Embryonic facial prominence (tissue), 1 donor: ENCODE measurements at regions not wholly inside any gene's neighbourhood (a gene's known extent, or its start where the extent isn't known, plus 50 kb on each side); places are given as distances from the start of the nearest gene placed in this dataset.
"Not testable (repeated sequence)": the region's sequence is repeated elsewhere in the genome, so short reads cannot be mapped to it uniquely, and the experiment has no call there.

ENCODE experiments used
- DNase-seq: peaks from one replicate; pipeline ENCODE4 v3.0.0-alpha.2; 2016; ENCODE audit errors: extremely low spot score

DNA sequence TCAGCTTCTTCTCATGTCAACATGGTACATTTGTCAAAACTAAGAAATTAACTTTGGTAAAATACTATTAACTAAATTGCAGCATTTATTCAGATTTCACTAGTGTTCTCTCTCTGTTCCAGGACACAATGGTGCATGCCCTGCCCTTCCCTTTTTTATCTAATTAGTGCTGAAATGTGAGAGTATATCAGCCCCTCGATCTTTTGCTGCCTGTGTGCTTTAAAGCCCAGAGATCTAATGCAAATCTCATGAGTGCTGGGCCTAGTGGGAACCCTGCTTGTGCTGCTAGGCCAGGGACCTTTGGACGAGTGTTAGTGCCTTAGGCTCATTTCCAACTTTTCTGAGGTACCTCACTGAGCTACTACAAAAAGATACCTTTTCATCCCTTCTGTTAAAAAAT is 221.1 kb upstream of the EDNRB start:
- DNase-seq, result no peak

DNA sequence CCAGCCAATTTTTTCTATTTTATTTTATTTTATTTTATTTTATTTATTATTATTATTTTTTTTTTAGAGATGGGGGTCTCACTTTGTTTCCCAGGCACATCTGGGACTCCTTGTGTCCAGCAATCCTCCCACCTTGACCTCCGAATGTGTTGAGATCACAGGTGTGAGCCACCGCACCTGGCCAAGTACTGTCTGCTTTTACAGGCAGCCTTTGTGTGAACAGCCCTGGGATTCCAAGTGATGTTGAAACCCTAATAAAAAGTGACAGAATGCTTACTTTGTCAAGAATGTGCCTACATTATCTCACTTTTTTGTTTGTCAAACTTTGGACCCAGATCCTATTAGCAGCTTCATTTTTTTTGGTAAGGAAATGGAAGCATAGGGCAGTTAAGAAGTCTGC is 220.1 kb upstream of the EDNRB start:
- no peak for DNase-seq

DNA sequence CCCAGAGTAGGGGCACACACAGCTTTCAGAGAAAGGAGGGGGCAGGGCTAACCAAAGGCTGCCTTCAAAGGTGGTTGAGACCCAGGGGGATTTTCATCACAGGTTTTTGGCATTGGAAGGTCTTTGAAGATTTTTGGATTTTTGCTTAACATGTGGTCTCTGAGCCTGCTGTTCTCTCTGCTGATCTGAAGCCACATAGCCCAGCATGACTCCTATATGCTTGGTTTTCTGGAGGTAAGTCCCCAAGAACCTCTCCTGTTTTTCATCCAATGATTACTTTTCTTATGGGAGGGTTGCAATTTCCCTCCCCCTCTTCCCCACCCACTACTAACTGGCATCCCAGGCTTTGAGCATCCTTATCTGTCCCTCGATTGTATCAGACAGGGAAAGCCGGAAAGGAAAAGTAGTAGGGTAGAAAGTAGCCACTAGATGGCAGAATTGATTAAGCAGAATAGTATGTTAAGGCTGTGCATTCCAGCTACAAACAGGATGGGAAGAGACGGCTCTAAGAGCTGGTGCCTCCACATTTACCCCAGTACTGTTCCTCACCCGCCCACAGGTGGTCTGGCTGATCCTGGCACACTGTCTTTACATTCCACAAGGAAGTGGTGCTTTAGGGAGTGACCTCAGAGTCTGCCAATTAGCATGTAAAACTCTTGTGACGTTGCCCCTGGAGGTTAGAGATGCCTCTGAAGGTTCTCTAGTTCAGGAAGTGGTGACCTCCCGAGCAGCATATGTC is 218.9 kb upstream of the EDNRB start:
- DNase-seq, result peak; percentile 75

DNA sequence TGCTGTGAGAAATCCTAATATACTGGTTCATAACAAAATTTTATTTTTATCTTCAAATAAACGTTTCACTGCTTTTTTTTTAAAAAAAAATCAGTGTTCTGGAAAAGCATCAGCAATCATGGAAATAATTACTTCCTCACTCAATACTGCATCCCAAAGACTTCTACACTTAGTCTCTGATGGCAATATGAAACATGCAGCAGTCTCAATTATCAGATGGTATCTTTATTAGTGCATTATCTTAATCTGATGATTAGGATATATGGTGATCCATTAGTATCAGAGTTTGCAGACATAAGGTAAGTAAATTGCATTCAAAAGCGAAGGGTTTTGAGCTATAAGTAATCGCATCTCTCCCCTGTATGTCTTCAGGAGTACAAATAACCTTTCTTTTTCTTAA is 218.3 kb upstream of the EDNRB start:
- DNase-seq, result no peak

DNA sequence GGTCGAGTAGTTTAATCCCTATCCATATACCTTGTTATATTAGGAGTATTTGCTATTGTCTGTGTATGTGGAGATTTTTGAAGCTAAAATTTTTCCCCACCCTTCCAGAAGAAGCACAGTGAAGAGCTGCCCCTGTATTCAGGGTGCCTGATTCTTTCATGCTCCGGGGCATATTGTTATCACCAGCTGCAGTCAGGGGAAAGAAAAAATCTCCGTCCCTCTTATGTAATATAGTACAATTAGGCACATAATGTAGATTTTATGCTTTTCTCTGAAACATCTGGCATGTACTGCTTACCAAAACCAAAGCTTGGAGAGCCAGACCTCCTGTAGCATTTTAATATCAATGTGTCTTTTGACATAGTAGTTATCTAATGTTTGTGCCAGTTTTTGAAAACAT is 214.9 kb upstream of the EDNRB start:
- no peak for DNase-seq

DNA sequence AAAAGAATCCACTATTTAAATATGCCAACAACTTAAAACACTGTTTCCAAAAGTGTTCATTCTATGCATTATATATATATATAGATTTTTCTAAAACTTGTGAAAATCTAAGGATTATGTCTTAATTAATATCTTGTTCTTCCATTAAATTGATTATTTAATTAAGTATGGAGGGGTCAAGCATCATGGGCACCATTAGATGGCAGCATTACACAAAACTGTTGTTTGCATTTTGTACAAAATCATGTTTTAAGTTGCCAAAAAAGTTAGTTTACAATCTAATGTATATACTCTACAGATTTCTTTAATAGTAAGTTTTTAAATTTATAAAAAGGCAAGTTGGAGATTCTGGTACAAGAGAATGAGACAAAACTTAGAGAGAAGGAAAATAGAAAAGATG is 213.2 kb upstream of the EDNRB start:
- DNase-seq, result no peak

DNA sequence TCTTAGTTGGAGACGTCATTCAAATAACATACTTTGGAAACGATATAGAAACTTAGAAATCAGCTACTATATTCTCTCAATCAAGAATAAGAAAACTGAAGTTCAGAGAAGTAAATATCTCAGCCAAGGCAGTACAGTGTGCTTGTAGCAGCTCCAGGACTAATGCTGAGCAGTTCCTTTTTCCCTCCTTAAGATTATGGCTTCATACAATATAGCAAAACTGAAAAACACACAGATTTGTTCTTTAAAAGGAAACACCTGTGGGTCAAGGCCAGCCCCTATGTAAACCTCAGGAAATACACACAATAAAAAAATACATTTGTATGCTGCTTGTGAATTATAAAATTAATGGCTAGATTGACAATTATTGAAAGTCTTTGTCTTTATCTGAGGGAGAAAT is 212.7 kb upstream of the EDNRB start:
- DNase-seq, result no peak

DNA sequence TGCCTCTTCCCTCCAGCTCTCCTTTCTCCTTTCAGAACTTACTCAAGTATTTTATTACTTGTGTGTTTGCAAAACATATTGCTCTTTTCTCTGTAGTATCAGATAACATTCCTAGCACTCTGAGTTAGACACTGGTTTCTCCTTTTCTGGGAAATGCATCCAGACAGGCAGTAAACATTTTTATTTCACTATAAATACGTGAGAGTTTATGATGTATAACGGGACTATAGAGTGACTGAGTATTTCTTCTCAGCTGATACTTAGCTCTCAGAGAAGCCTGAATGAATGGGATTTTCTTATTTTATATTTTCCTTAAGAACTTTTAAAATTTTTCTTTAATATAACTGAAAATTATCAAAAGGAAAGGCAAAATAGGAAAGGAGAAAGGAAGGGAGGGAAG is 211.2 kb upstream of the EDNRB start:
- no peak for DNase-seq

DNA sequence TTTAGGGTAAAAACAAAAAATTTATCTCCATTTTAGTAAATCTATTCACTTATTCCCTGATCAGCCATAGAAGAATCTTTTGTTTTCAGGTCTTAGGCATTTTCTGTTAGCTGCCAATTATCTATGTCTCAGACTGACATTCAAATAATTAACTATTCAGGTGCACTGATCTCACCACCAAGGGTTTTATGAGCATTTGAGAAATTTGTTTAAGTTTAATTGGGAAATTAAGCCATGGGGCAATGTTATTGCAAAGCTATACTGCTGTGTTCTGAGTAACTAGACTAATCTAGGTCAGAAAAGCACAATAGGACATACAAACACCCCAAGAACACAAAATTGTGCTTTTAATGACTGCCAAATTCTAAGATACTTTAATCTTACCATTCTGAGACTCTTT is 210.7 kb upstream of the EDNRB start:
- no peak for DNase-seq

DNA sequence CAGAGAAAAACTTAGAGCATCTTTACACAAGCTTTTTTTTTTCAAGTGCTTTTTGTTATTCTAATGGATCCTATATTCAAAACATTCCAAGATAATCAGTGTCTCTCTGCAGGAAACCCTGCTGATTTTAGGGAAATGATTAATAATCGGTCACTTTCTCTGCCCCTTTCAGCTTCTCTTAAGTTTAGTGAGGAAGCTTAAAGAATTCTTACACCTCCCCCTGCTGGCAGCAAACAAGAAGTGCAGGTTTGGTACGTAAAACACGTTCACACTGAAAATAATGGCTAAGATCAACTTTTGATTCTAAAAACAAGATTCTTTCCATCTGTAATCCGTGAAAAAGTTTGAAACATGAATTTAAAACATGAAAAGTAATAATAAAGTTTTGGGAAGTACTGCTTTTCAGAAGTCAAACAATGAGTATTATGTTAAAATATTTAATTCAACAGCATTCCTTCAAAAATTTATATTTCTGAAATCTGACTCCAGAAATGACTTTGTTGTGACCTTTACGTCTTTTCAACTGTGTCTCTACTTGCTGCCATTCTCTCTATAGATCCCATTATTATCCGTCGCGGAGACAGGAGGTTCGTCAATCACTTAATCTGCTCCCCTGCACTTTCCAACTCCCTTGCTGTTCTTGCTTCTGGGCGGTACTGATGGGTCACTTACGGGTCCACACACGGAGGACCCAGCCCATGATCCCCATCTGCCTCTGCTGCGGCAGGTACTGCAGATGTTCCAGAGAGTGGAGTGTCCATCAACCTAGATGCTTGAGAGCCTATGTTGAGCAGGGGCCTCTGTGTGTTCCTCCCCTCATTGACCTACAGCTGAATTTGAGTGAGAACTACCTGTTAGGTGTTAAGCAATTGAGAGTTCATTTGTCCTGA is 203.1 kb upstream of the EDNRB start:
- DNase-seq, result peak; percentile 14

DNA sequence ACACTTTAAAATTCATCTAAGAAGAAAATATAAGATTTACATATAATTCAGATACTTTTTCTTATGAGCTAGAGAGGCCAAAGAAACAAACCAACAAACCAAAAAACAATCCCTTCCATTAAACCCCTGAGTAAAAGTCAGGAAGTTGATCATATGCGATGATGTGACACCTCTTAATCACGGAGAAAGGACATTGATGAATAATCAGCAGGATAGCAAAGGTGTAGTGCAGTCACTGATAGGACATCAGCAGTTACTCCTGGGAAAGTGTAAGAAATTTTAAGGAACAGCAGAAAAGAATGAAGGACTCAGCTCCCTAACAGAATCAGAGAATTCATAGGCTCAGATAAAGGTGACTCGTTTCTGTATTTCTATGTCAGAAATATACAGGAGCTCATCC is 202.4 kb upstream of the EDNRB start:
- DNase-seq, result no peak

DNA sequence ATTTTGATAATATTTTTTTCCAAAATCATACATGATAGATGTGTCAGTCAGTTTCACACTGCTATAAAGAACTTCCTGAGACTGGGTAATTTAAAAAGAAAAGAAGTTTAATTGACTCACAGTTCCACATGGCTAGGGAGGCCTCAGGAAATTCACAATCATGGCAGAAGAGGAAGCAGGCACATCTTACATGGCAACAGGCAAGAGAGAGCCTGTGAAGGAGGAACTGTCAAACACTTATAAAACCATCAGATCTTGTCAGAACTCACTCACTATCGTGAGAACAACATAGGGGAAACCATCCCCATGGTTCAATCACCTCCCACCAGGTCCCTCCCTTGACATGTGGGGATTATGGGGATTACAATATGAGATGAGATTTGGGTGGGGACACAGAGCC is 201.5 kb upstream of the EDNRB start:
- DNase-seq, result not testable (repeated sequence)

DNA sequence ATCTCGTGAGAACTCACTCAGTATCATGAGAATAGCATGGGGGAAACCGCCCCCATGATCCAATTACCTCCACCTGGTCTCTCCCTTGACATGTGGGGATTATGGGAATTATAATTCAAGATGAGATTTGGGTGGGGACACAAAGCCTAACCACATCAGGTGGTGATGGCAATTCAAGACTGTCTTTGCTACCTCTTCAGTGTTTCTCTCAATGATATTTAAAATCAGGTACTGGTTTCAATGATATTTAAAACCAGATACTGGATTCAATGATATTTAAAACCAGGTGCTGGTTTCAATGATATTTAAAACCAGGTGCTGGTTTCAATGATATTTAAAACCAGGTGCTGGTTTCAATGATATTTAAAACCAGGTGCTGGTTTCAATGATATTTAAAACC is 198.4 kb upstream of the EDNRB start:
- DNase-seq, result not testable (repeated sequence)

DNA sequence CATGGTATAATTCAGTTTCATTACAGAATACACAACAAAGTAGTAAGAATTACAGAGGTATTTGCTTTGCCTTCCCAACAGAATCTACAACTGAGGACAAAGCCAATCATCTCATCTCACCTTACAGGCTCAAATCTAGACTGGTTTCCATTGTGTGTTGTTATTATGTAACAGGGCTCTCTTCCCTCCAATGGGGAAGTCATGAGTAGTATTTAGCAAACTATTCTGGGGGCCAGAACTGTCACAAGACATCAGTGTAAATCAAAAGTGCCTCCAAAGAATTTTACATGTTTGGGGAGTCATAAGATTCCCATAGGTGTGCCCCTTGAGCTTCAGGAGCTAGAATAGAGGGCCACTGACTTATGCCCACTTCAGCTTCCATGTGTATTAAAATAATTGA is 187.0 kb upstream of the EDNRB start:
- no peak for DNase-seq

DNA sequence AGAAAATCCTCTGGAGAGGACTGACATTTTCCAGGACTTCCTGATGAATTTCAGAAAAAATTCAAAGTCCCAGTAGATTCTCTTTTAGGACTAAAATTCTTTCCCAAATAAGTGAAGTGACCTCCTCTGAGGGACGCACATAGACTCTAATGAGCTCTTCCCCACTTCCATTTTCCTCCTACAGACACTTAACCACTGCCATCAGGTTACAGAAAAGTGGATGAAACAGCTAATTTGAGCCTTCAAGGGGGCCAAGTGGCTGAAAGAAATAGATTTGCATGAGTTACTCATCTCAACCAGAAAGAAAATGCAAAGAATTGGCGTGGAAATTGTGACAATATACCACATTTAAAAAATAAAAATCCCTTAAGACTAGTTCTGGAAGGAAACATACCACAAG is 185.3 kb upstream of the EDNRB start:
- no peak for DNase-seq

DNA sequence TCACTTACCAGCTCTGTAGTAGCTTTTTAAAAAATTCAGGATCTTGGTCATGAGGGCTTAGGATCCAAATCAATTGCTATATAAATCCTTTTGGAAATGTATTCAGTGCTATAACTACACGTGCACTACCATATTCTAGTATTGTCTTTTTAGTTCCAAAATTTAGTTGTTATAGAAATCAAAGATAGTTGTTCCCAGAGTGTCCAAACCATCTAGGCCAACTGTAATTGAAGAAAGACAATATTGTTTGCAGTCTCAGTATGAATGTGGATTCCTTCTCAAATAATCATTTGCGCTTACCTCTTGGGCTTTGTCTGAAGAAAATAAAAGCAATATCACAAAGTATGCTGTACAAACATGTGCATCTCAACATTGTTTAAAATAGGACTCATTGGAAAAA is 184.1 kb upstream of the EDNRB start:
- no peak for DNase-seq

DNA sequence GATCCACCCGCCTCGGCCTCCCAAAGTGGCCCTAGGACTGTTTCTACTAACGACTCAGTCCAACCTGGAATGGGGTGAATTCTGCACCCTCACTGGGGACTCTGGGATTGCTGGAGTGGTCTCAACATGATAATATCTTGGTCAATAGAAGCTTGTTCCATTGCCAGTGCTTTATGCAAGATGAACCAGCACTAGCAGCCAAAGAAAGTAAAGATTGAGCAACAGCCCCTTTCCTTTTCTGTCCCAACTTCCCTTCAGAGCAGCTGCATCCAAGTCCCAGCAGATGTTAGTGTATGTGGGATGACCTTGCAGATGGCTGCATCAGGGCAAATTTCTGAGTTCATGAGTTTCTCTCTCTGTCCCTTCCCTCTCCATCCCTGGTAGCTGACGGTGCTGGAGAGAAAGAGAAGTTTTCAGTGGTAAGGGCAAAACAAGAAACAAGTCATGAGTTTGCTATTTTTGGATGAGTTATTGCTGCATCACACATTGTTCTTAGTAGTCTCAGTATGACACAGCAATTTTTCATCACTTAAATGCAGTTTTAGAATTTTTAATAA is 183.6 kb upstream of the EDNRB start:
- DNase-seq, result no peak

DNA sequence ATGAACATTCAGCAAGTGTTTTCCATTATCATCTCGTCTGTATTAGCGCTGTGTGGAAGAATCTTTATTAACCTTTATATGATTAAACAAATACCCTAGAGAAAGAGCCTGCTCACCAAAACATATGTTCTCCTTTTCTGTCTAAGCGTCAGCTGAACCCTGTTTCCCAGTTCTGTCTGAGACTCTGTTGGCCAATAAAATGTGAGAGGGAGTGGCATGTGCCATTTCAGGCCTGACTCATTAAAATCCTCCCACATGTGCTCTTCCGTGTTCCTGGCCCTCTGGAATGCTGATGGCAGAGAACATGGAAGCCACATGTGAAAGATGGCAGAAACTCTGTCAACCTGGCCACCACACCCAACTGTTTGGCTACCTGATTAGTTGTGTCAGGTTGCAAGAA is 181.9 kb upstream of the EDNRB start:
- DNase-seq, result no peak

DNA sequence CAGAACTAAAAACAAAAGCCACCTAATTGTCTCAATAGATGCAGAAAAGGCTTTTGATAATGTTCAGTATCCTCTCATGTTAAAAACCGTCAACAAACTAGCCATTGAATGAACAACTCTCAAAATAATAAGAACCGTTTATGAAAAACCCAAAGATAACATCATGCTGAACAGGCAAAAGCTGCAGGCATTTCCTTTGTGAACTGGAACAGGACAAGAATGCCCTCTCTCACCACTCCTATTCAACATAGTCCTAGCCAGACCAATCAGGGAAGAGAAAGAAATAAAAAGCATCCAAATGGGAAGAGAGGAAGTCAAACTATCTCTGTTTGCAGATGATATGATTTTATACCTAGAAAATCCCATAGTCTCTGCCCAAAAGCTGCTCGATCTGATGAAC is 179.6 kb upstream of the EDNRB start:
- DNase-seq, result no peak

DNA sequence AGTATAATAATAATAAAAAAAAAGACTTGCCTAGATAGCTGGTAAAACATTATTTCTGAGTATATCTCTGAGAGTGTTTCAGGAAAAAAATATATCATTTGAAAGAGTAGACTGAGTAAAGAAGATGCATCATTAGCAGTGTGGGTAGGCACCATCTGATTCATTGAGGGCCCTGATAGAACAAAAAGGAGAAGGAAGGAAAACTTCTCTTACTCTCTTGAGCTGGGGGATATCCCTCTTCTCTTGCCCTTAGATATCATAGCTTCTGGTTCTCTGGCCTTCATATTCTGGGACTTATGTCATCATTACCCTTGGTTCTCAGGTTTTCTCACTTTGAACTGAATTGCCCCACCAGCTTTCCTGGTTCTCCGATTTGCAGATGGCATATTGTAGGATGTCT is 177.6 kb upstream of the EDNRB start:
- no peak for DNase-seq

DNA sequence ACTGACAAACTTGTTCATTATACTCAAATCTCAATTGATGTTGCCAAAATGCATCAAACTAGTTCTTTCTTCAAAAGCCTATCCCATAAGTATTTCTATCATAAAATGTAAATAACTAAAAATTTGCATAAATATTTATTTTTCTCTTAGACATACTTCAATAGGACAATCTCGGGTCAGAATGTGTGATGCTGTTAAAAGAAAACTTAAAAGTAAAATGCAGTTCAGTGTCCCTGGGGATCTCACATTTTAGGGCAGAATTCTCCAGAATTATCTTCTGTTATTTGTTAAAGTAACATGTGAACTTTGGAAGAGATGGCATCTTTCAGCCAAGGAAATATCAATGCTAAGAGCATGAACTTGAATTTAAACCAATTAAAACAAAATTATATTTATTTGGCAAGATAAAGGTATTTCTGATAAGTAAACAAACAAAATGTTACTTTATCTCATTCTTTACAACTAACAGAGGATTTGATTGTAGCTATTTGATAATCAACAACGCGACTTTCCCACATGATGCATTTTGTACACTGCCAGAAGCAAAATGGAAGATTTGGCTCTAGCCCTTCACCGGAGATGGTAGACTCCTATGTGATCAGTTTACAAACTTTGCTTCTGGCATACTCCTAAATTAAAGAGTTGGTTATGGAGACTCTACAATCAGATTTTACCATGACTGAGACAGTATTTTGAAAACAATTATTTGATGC is 169.5 kb upstream of the EDNRB start:
- no peak for DNase-seq

DNA sequence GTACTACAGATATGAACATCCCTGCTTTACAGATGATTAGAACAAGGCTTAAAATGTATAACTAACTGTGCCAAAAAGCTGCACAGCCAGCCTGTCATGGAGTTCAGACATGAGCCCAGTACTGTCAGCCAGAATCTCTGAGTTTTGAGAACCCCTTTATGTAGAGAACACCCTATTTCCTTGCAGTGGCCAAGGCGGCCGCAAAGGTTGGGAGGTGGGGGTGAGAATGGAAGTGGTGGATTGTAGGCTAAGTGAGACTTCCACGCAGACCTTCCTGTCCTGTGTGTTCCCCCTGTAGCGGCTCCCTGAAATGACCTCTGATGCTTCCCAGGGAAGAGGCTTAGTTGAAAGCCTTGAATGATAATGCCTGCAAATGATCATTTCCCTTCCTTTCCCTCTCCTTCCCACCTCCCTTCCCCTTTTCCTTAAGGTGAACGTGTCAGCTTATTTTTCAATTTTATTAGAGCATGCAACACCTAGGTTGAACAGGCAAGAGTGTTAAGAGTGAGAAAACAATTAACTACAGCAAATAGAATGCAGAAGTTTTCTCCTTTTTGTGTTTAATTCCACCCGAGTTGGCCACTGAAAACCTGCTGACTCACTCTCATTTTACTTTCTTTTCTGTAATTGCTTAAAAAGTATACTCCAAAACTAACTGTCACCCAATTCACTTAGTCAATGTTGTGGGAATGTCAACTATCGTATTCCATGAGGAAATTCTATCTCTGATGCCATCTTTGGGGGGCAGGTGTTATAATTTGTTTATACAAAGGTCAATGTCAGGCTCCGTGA is 167.0 kb upstream of the EDNRB start:
- no peak for DNase-seq
